Thyroid gland (tissue), 4 donors: ENCODE measurements at regions not wholly inside any gene's neighbourhood (a gene's known extent, or its start where the extent isn't known, plus 50 kb on each side); places are given as distances from the start of the nearest gene placed in this dataset.

Experiments used
- DNase-seq, 2 donors: peaks; one replicate each; pipeline ENCODE4 v3.0.0-alpha.2; 2019
- H3K27ac ChIP-seq, 3 donors: fragments of 200-600 bp; sonication (generic); 1 replicate in 2 of 3; 2 replicates in 1 of 3; pipeline ENCODE4 v1.5.1; 2016 to 2019; ENCODE audit warnings: mild to moderate bottlenecking in 1 of 3, moderate library complexity in 1 of 3
- H3K27me3 ChIP-seq: fragments of 200-600 bp; sonication (generic); one replicate; pipeline ENCODE4 v1.5.1; 2019
- H3K36me3 ChIP-seq, 2 donors: fragments of 200-600 bp; sonication (generic); one replicate each; pipeline ENCODE4 v1.5.1; 2016 to 2019
- H3K4me1 ChIP-seq, 2 donors: fragments of 200-600 bp; sonication (generic); one replicate each; pipeline ENCODE4 v1.5.1; 2017 to 2019
- H3K4me3 ChIP-seq, 3 donors: fragments of 200-600 bp; sonication (generic); replicated peaks in 1 of 3; 1 replicate in 2 of 3; 2 replicates in 1 of 3; pipeline ENCODE4 v1.5.1; 2016; ENCODE audit warnings: mild to moderate bottlenecking in 1 of 3
- H3K9me3 ChIP-seq: fragments of 200-600 bp; sonication (generic); one replicate; pipeline ENCODE4 v1.5.1; 2017
- CTCF ChIP-seq, 6 experiments: fragments of 200-600 bp in 3 of 6; fragments of 450-650 bp in 3 of 6; sonication (generic) in 3 of 6; IDR thresholded peaks; one replicate each; pipeline ENCODE4 v1.5.1; 2016 to 2019; ENCODE audit warnings: antibody characterized with exemption in 6 of 6, mild to moderate bottlenecking in 2 of 6, inconsistent platforms in 1 of 6, moderate library complexity in 1 of 6
- POLR2A ChIP-seq, 2 donors: fragments of 450-650 bp; IDR thresholded peaks; one replicate each; pipeline ENCODE4 v1.6.1; 2017; ENCODE audit warnings: antibody characterized with exemption in 2 of 2, mild to moderate bottlenecking in 2 of 2, moderate library complexity in 1 of 2
- WGBS, 2 donors: methylation state at CpG; one replicate each; pipeline ENCODE4 v1.1.5; 2017; 5-methylcytosine and 5-hydroxymethylcytosine counted together
- intact Hi-C: fragments of 100-400 bp; cut with DNase I; formaldehyde crosslinking; loops from one replicate; pipeline ENCODE4 v1.15.1; 2023

- Histone ChIP-seq H3K27ac (no peak overlapping the region), H3K4me1 (no peaks in the 10 kb centered on the region), H3K36me3 (no peaks in the 10 kb centered on the region), H3K9me3 (no peaks in the 10 kb centered on the region), H3K27me3 (no peaks in the 10 kb centered on the region), H3K4me3 (no peak overlapping the region)
- 60 to 62% methylated on average over 9 of the region's 9 CpGs for WGBS, 2 donors
- intact Hi-C loops = no loop called here
- TF ChIP-seq POLR2A (IDR thresholded peaks at IDR 0.05) (no peak), CTCF (IDR thresholded peaks at IDR 0.05) (no peak)
- DNase-seq = no peak
These were observed 176.7 kb downstream of the EMX2 start for GRCh38 chr10:117718986-117719920.

- no peak overlapping the region for H3K27ac ChIP-seq
- TF ChIP-seq POLR2A (IDR thresholded peaks at IDR 0.05) (no peak), CTCF (IDR thresholded peaks at IDR 0.05) (no peak)
- H3K27me3 ChIP-seq = no peaks in the 10 kb centered on the region
- intact Hi-C loops = no loop called here
- no peak overlapping the region for H3K4me3 ChIP-seq
- no peaks in the 10 kb centered on the region for H3K4me1 ChIP-seq
- 30 to 32% methylated on average over 21 of the region's 21 CpGs for WGBS, 2 donors
- DNase-seq = peak in 1 of 2 donors; percentile 5
- H3K9me3 ChIP-seq = no peaks in the 10 kb centered on the region
- H3K36me3 ChIP-seq = no peaks in the 10 kb centered on the region
These were observed 178.6 kb downstream of the EMX2 start for GRCh38 chr10:117720931-117721835.

GRCh38 chr10:117721873-117722272 lies 179.3 kb downstream of the EMX2 start:
- Histone ChIP-seq H3K4me1 (no peaks in the 10 kb centered on the region), H3K36me3 (no peaks in the 10 kb centered on the region), H3K27ac (no peak overlapping the region), H3K27me3 (no peaks in the 10 kb centered on the region), H3K4me3 (no peak overlapping the region), H3K9me3 (no peaks in the 10 kb centered on the region)
- TF ChIP-seq CTCF (IDR thresholded peaks at IDR 0.05) = no peak
- no peak for TF ChIP-seq POLR2A (IDR thresholded peaks at IDR 0.05)
- DNase-seq = no peak
- intact Hi-C loops = no loop called here
- 74 to 83% methylated on average over 5 of the region's 5 CpGs for WGBS, 2 donors

- Histone ChIP-seq H3K9me3 (no peaks in the 10 kb centered on the region), H3K27me3 (no peaks in the 10 kb centered on the region), H3K4me3 (no peak overlapping the region), H3K27ac (no peak overlapping the region), H3K36me3 (no peaks in the 10 kb centered on the region), H3K4me1 (no peaks in the 10 kb centered on the region)
- TF ChIP-seq POLR2A (IDR thresholded peaks at IDR 0.05) (no peak), CTCF (IDR thresholded peaks at IDR 0.05) (no peak)
- intact Hi-C loops = no loop called here
- no peak for DNase-seq
- 75 to 84% methylated on average over 4 of the region's 4 CpGs for WGBS, 2 donors
These were observed 180.8 kb downstream of the EMX2 start for GRCh38 chr10:117723343-117723742.
